ENCODE measurements at regions not wholly inside any gene's neighbourhood (a gene's known extent, or its start where the extent isn't known, plus 50 kb on each side); places are given as distances from the start of the nearest gene placed in this dataset.

DNA sequence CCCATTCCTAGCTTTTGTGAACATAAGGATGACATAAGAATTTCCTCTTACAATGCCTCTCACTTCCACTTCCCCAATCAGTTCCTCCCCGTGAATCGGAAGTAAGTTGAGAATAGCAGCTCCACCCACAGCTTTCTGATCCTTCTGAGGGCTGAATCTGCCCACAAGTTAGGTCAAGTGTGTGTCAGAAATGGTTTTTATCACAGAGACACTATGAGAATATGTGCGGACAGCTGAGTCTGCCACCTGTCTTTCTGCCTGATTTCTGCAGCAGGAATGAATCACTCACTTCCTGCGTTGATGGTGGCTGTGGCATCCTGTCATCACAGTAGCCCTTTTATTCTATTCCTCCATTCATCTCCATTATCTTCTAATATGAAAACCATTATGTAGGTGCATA lies 70.2 kb downstream of the RIN2 start:
- Histone ChIP-seq H3K9me3 (ENCODE audit: insufficient read depth, low read depth, low read length) (no peaks in the 10 kb centered on the region), H3K4me1 (ENCODE audit: insufficient read depth, low read length, poor library complexity, severe bottlenecking) (peaks cover 24% of the 10 kb centered on the region), H3K4me3 (ENCODE audit: low read length, poor library complexity, severe bottlenecking) (peak overlapping the region; percentile 25), H3K27me3 (ENCODE audit: insufficient read depth, low read length, poor library complexity, severe bottlenecking) (no peaks in the 10 kb centered on the region), H3K79me2 (ENCODE audit: insufficient read depth, low read length) (no peaks in the 10 kb centered on the region), H2AFZ (ENCODE audit: low read length) (peak overlapping the region; percentile 22; the same call in 1 of the 2 replicates), H3K9me2 (replicated peaks; ENCODE audit: low read depth, low read length) (no peaks in the 10 kb centered on the region), H3K4me2 (ENCODE audit: low read depth, low read length, poor library complexity, severe bottlenecking) (peak overlapping the region; percentile 47), H4K20me1 (ENCODE audit: insufficient read depth, low read length, poor library complexity, severe bottlenecking) (no peaks in the 10 kb centered on the region), H3K9ac (ENCODE audit: low read depth, low read length, poor library complexity, severe bottlenecking) (no peak overlapping the region), H3K36me3 (ENCODE audit: insufficient read depth, low read length) (no peaks in the 10 kb centered on the region), H3F3A (ENCODE audit: low read depth) (no peaks in the 10 kb centered on the region)
- TF ChIP-seq EZH2phosphoT487 (IDR thresholded peaks at IDR 0.05; ENCODE audit: borderline replicate concordance): no peak
- TF ChIP-seq, protein P1, sequence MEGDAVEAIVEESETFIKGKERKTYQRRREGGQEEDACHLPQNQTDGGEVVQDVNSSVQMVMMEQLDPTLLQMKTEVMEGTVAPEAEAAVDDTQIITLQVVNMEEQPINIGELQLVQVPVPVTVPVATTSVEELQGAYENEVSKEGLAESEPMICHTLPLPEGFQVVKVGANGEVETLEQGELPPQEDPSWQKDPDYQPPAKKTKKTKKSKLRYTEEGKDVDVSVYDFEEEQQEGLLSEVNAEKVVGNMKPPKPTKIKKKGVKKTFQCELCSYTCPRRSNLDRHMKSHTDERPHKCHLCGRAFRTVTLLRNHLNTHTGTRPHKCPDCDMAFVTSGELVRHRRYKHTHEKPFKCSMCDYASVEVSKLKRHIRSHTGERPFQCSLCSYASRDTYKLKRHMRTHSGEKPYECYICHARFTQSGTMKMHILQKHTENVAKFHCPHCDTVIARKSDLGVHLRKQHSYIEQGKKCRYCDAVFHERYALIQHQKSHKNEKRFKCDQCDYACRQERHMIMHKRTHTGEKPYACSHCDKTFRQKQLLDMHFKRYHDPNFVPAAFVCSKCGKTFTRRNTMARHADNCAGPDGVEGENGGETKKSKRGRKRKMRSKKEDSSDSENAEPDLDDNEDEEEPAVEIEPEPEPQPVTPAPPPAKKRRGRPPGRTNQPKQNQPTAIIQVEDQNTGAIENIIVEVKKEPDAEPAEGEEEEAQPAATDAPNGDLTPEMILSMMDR (conservative IDR thresholded peaks at IDR 0.05; ENCODE audit: low read length): peak; percentile 64

DNA sequence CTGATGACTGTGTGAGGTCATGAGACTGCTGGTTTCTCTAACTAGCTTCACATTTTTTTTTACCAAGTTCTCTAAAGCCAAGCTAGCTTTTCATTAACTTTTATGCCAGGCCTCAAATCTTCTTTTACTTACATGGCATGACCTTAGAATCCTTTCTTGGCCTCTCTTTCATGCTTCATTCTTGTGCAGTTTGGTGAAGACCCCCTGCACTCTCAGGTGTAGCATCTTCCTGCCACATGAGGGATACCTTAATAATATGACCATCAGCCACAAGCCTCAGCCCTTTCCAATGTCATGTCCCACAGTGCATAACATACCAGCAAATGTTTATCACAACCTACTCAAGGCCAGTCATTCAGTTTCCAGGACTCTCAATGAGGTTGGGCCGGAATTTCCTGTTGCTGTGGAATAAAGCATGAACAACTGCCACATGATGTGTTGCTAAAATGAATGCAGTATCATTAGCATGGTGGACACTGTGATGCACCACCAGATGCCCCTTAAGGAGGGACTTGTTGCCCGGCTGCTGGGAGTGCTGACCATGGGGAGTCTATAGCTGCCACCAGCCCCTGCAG lies 72.2 kb downstream of the RIN2 start:
- no peaks in the 10 kb centered on the region for H3K27me3 ChIP-seq (ENCODE audit: insufficient read depth, low read length, poor library complexity, severe bottlenecking)
- H3K36me3 ChIP-seq (ENCODE audit: insufficient read depth, low read length): no peaks in the 10 kb centered on the region
- H3K4me1 ChIP-seq (ENCODE audit: insufficient read depth, low read length, poor library complexity, severe bottlenecking): peaks cover 31% of the 10 kb centered on the region
- no peaks in the 10 kb centered on the region for H3F3A ChIP-seq (ENCODE audit: low read depth)
- no peaks in the 10 kb centered on the region for H3K9me3 ChIP-seq (ENCODE audit: insufficient read depth, low read depth, low read length)
- no peaks in the 10 kb centered on the region for H4K20me1 ChIP-seq (ENCODE audit: insufficient read depth, low read length, poor library complexity, severe bottlenecking)
- H3K4me3 ChIP-seq (ENCODE audit: low read length, poor library complexity, severe bottlenecking): no peak overlapping the region
- H3K79me2 ChIP-seq (ENCODE audit: insufficient read depth, low read length): no peaks in the 10 kb centered on the region
- H2AFZ ChIP-seq (ENCODE audit: low read length): no peak overlapping the region
- TF ChIP-seq, protein P1 (conservative IDR thresholded peaks at IDR 0.05; ENCODE audit: low read length): no peak
- no peak for TF ChIP-seq EZH2phosphoT487 (IDR thresholded peaks at IDR 0.05; ENCODE audit: borderline replicate concordance)
- no peaks in the 10 kb centered on the region for H3K9me2 ChIP-seq (replicated peaks; ENCODE audit: low read depth, low read length)
- no peak overlapping the region for H3K4me2 ChIP-seq (ENCODE audit: low read depth, low read length, poor library complexity, severe bottlenecking)
- no peak overlapping the region for H3K9ac ChIP-seq (ENCODE audit: low read depth, low read length, poor library complexity, severe bottlenecking)

DNA sequence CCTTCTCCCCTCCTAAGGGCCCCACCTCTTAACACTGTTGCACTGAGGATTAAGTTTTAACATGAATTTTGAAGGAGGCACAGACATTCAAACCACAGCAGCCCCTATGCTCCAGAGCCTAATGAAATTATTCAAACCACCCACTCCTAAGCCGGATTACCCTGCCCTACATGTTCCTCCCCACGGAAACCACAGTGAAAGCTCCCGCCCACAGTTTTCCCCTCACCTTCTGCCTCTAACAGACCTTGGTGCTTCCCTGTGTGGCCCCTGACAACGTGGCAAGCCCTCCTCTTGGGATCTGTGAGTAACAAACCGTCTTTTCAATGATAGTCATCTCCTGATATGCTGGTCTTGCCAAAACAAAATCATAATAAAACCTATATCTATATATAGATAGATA lies 74.8 kb downstream of the RIN2 start:
- Histone ChIP-seq H3K9me2 (replicated peaks; ENCODE audit: low read depth, low read length) (no peaks in the 10 kb centered on the region), H3K4me3 (ENCODE audit: low read length, poor library complexity, severe bottlenecking) (peak overlapping the region; percentile 45), H3K36me3 (ENCODE audit: insufficient read depth, low read length) (no peaks in the 10 kb centered on the region), H3K9me3 (ENCODE audit: insufficient read depth, low read depth, low read length) (no peaks in the 10 kb centered on the region), H2AFZ (ENCODE audit: low read length) (peak overlapping the region; percentile 12; the same call in 1 of the 2 replicates), H3K79me2 (ENCODE audit: insufficient read depth, low read length) (no peaks in the 10 kb centered on the region), H3K9ac (ENCODE audit: low read depth, low read length, poor library complexity, severe bottlenecking) (peak overlapping the region; percentile 29), H3K27me3 (ENCODE audit: insufficient read depth, low read length, poor library complexity, severe bottlenecking) (no peaks in the 10 kb centered on the region), H3K4me2 (ENCODE audit: low read depth, low read length, poor library complexity, severe bottlenecking) (peak overlapping the region; percentile 41), H4K20me1 (ENCODE audit: insufficient read depth, low read length, poor library complexity, severe bottlenecking) (no peaks in the 10 kb centered on the region), H3F3A (ENCODE audit: low read depth) (no peaks in the 10 kb centered on the region), H3K4me1 (ENCODE audit: insufficient read depth, low read length, poor library complexity, severe bottlenecking) (peaks cover 30% of the 10 kb centered on the region)
- TF ChIP-seq, protein P1 (conservative IDR thresholded peaks at IDR 0.05; ENCODE audit: low read length): no peak
- TF ChIP-seq EZH2phosphoT487 (IDR thresholded peaks at IDR 0.05; ENCODE audit: borderline replicate concordance): no peak

Data from Loucy (cell line).